ENCODE measurements at regions not wholly inside any gene's neighbourhood (a gene's known extent, or its start where the extent isn't known, plus 50 kb on each side); places are given as distances from the start of the nearest gene placed in this dataset.

DNA sequence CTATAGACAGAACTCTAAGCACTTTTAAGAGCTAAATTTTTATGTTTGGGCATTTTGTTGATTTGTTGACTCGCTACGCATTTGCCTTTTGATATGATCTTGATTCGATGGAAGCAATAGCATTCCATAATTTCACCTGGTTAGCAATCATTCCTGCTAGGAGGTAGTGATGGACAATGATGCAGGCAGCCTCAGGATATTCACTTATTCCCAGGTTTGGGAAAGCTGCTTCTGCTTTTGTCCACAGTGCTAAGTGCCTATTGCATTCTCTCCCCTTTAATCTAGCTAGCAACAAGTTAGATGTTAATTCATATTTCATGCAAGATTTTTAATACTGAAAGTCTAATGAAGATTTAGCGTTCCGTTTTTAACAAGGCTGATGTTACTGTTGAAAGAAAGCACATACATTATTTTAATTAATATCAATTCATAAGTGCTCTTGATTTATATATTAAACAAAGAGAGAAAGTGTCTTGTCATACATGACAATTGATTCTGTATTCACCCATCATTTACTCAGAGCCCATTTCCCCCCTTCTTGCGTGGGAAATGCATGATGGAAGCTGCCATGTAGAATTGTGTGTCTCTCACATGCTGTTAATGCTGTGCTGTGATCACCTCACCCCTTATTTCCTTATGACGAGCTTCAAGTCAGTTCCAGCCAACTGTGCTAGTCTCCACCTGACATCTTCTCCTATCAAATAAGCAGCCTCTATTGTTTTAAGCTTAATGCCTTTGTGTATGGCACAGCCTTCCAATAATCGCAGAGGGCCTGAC is 53.0 kb upstream of the TMCO5A start:
- FAIRE-seq = no peak
- TF ChIP-seq POLR2A (IDR thresholded peaks at IDR 0.05; ENCODE audit: low read depth, low read length) (no peak), POLR2AphosphoS5 (IDR thresholded peaks at IDR 0.05; ENCODE audit: low read depth, low read length) (no peak), TAF1 (IDR thresholded peaks at IDR 0.05; ENCODE audit: borderline replicate concordance, low read depth, low read length) (no peak)
- DNase-seq (ENCODE audit: insufficient read length) = no peak

DNA sequence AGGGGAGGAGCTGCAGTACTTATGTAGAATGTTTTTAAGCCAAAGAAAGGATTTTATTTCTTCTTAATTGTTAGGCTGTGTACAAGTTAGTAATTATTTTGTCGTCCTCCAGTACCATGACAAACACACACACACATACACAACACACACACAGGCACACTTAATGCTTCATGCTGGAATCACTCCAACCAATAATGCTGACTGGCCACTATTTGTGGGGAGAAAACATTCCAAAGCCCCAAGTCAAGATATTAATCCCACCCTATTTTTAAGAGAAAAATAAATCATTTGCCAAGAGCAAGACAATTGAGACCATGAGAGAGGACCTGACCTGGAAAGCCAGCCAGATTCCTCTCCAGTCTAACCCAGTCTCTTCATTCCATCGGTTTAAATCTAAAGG is 51.8 kb upstream of the TMCO5A start:
- no peak for FAIRE-seq

More for the DNA sequence above, 51.8 kb upstream of the TMCO5A start:
- TF ChIP-seq TAF1 (IDR thresholded peaks at IDR 0.05; ENCODE audit: borderline replicate concordance, low read depth, low read length) = no peak
- no peak for TF ChIP-seq POLR2AphosphoS5 (IDR thresholded peaks at IDR 0.05; ENCODE audit: low read depth, low read length)
- TF ChIP-seq POLR2A (IDR thresholded peaks at IDR 0.05; ENCODE audit: low read depth, low read length) = no peak
- no peak for DNase-seq (ENCODE audit: insufficient read length)
